ENCODE measurements at regions not wholly inside any gene's neighbourhood (a gene's known extent, or its start where the extent isn't known, plus 50 kb on each side); places are given as distances from the start of the nearest gene placed in this dataset.
"Not testable (repeated sequence)": the region's sequence is repeated elsewhere in the genome, so short reads cannot be mapped to it uniquely, and the experiment has no call there.

GRCh38 chr13:86882835-86883234 lies 788.3 kb upstream of the SLITRK5 start:
- TF ChIP-seq CTCF (conservative IDR thresholded peaks at IDR 0.05) (no peak), ZFX (IDR thresholded peaks at IDR 0.05) (no peak)
- H3K27ac ChIP-seq: no peak overlapping the region

- no peak overlapping the region for H3K27ac ChIP-seq
- TF ChIP-seq CTCF (conservative IDR thresholded peaks at IDR 0.05): no peak
- no peak for TF ChIP-seq ZFX (IDR thresholded peaks at IDR 0.05)
Measured at GRCh38 chr13:86892330-86892729, 778.8 kb upstream of the SLITRK5 start.

GRCh38 chr13:86900906-86901305 lies 770.3 kb upstream of the SLITRK5 start:
- TF ChIP-seq ZFX (IDR thresholded peaks at IDR 0.05) (no peak), CTCF (conservative IDR thresholded peaks at IDR 0.05) (no peak)
- no peak overlapping the region for H3K27ac ChIP-seq

- H3K27ac ChIP-seq: no peak overlapping the region
- no peak for TF ChIP-seq ZFX (IDR thresholded peaks at IDR 0.05)
- TF ChIP-seq CTCF (conservative IDR thresholded peaks at IDR 0.05): no peak
Measured at GRCh38 chr13:86906127-86906874, 764.9 kb upstream of the SLITRK5 start.

GRCh38 chr13:86907156-86907555 lies 764.0 kb upstream of the SLITRK5 start:
- H3K27ac ChIP-seq: no peak overlapping the region

GRCh38 chr13:86909318-86909717 lies 761.9 kb upstream of the SLITRK5 start:
- TF ChIP-seq ZFX (IDR thresholded peaks at IDR 0.05) (no peak), CTCF (conservative IDR thresholded peaks at IDR 0.05) (no peak)
- no peak overlapping the region for H3K27ac ChIP-seq

More at GRCh38 chr13:86907156-86907555, 764.0 kb upstream of the SLITRK5 start:
- TF ChIP-seq ZFX (IDR thresholded peaks at IDR 0.05): no peak
- no peak for TF ChIP-seq CTCF (conservative IDR thresholded peaks at IDR 0.05)

- TF ChIP-seq CTCF (conservative IDR thresholded peaks at IDR 0.05) (no peak), ZFX (IDR thresholded peaks at IDR 0.05) (no peak)
- no peak overlapping the region for H3K27ac ChIP-seq
Measured at GRCh38 chr13:86914757-86915156, 756.4 kb upstream of the SLITRK5 start.

GRCh38 chr13:86917438-86917837 lies 753.7 kb upstream of the SLITRK5 start:
- not testable (repeated sequence) for H3K27ac ChIP-seq
